Activated T-cell treated with anti-CD3 and anti-CD28 coated beads for 24 hours (primary cell): ENCODE measurements at regions not wholly inside any gene's neighbourhood (a gene's known extent, or its start where the extent isn't known, plus 50 kb on each side); places are given as distances from the start of the nearest gene placed in this dataset.
"Not testable (repeated sequence)": the region's sequence is repeated elsewhere in the genome, so short reads cannot be mapped to it uniquely, and the experiment has no call there.

Experiments used
- DNase-seq: peaks from one replicate; pipeline ENCODE4 v3.0.0-alpha.2; 2020; ENCODE audit warnings: low read depth

GRCh38 chr21:15669247-15669646 is 60.5 kb upstream of the USP25 start:
- no peak for DNase-seq

GRCh38 chr21:15671188-15671587 is 58.6 kb upstream of the USP25 start:
- DNase-seq: no peak

- DNase-seq: not testable (repeated sequence)
These were observed 57.2 kb upstream of the USP25 start for GRCh38 chr21:15672578-15672977.

- no peak for DNase-seq
These were observed 52.8 kb upstream of the USP25 start for GRCh38 chr21:15676935-15677334.

- DNase-seq: no peak
These were observed 50.2 kb upstream of the USP25 start for GRCh38 chr21:15679630-15680029.
